ENCODE measurements at regions not wholly inside any gene's neighbourhood (a gene's known extent, or its start where the extent isn't known, plus 50 kb on each side); places are given as distances from the start of the nearest gene placed in this dataset.

GRCh38 chr14:101195309-101195901, 291.9 kb upstream of the RTL1 start:
- Histone ChIP-seq H3K9ac (ENCODE audit: low read length) (no peak overlapping the region), H3K27me3 (ENCODE audit: low read depth, low read length) (no peaks in the 10 kb centered on the region), H3K9me3 (ENCODE audit: insufficient read depth, low read length) (no peaks in the 10 kb centered on the region), H3K4me3 (ENCODE audit: low read length) (no peak overlapping the region), H2AFZ (ENCODE audit: low read depth, low read length) (no peak overlapping the region), H3K4me2 (ENCODE audit: low read length) (no peak overlapping the region), H3K79me2 (ENCODE audit: low read length) (no peaks in the 10 kb centered on the region), H3K27ac (ENCODE audit: low read length) (no peak overlapping the region), H3K4me1 (ENCODE audit: low read length) (no peaks in the 10 kb centered on the region), H4K20me1 (ENCODE audit: insufficient read depth, low read length) (no peaks in the 10 kb centered on the region), H3K36me3 (replicated peaks; ENCODE audit: low read depth, low read length) (no peaks in the 10 kb centered on the region)
- no peak for TF ChIP-seq CTCF (IDR thresholded peaks at IDR 0.05; ENCODE audit: low read depth, low read length)
- TF ChIP-seq EZH2phosphoT487 (IDR thresholded peaks at IDR 0.05; ENCODE audit: low read depth), result no peak

- TF ChIP-seq EZH2phosphoT487 (IDR thresholded peaks at IDR 0.05; ENCODE audit: low read depth) (no peak), CTCF (IDR thresholded peaks at IDR 0.05; ENCODE audit: low read depth, low read length) (no peak)
- H3K79me2 ChIP-seq (ENCODE audit: low read length), result no peaks in the 10 kb centered on the region
- H3K9me3 ChIP-seq (ENCODE audit: insufficient read depth, low read length), result no peaks in the 10 kb centered on the region
- H3K36me3 ChIP-seq (replicated peaks; ENCODE audit: low read depth, low read length), result no peaks in the 10 kb centered on the region
- H3K4me1 ChIP-seq (ENCODE audit: low read length), result no peaks in the 10 kb centered on the region
- no peaks in the 10 kb centered on the region for H4K20me1 ChIP-seq (ENCODE audit: insufficient read depth, low read length)
- H3K4me3 ChIP-seq (ENCODE audit: low read length), result no peak overlapping the region
- no peak overlapping the region for H3K27ac ChIP-seq (ENCODE audit: low read length)
- H3K4me2 ChIP-seq (ENCODE audit: low read length), result no peak overlapping the region
- no peak overlapping the region for H2AFZ ChIP-seq (ENCODE audit: low read depth, low read length)
- H3K9ac ChIP-seq (ENCODE audit: low read length), result no peak overlapping the region
- H3K27me3 ChIP-seq (ENCODE audit: low read depth, low read length), result no peaks in the 10 kb centered on the region
These were observed 292.7 kb upstream of the RTL1 start for GRCh38 chr14:101196051-101196712.

- H3K27me3 ChIP-seq (ENCODE audit: low read depth, low read length), result no peaks in the 10 kb centered on the region
These were observed 293.5 kb upstream of the RTL1 start for GRCh38 chr14:101196795-101197590.

More at GRCh38 chr14:101196795-101197590, 293.5 kb upstream of the RTL1 start:
- Histone ChIP-seq H3K9me3 (ENCODE audit: insufficient read depth, low read length) (no peaks in the 10 kb centered on the region), H3K4me3 (ENCODE audit: low read length) (no peak overlapping the region), H3K4me1 (ENCODE audit: low read length) (no peaks in the 10 kb centered on the region), H2AFZ (ENCODE audit: low read depth, low read length) (no peak overlapping the region), H4K20me1 (ENCODE audit: insufficient read depth, low read length) (no peaks in the 10 kb centered on the region), H3K4me2 (ENCODE audit: low read length) (no peak overlapping the region), H3K79me2 (ENCODE audit: low read length) (no peaks in the 10 kb centered on the region), H3K36me3 (replicated peaks; ENCODE audit: low read depth, low read length) (no peaks in the 10 kb centered on the region), H3K9ac (ENCODE audit: low read length) (no peak overlapping the region), H3K27ac (ENCODE audit: low read length) (no peak overlapping the region)
- TF ChIP-seq EZH2phosphoT487 (IDR thresholded peaks at IDR 0.05; ENCODE audit: low read depth), result no peak
- TF ChIP-seq CTCF (IDR thresholded peaks at IDR 0.05; ENCODE audit: low read depth, low read length), result no peak

Measured in OCI-LY3 (cell line).